ENCODE measurements at regions not wholly inside any gene's neighbourhood (a gene's known extent, or its start where the extent isn't known, plus 50 kb on each side); places are given as distances from the start of the nearest gene placed in this dataset.
"Not testable (repeated sequence)": the region's sequence is repeated elsewhere in the genome, so short reads cannot be mapped to it uniquely, and the experiment has no call there.

- DNase-seq (ENCODE audit: low spot score), result no peak
- POLR2A ChIA-PET (ENCODE audit: low non-redundant PET), result no interaction called here
- CTCF ChIA-PET, result no interaction called here
- no peak overlapping the region for H3K27ac ChIP-seq
- TF ChIP-seq CTCF (conservative IDR thresholded peaks at IDR 0.05; ENCODE audit: low read depth), result no peak
Measured at GRCh38 chr1:147071142-147071541, 101.1 kb downstream of the PRKAB2 start.

GRCh38 chr1:147062956-147063355 lies 109.3 kb downstream of the PRKAB2 start:
- TF ChIP-seq CTCF (conservative IDR thresholded peaks at IDR 0.05; ENCODE audit: low read depth), result no peak
- POLR2A ChIA-PET (ENCODE audit: low non-redundant PET), result no interaction called here

GRCh38 chr1:147061880-147062279 lies 110.4 kb downstream of the PRKAB2 start:
- DNase-seq (ENCODE audit: low spot score); POLR2A ChIA-PET (ENCODE audit: low non-redundant PET); CTCF ChIA-PET; H3K27ac ChIP-seq: not testable (repeated sequence)

More at GRCh38 chr1:147062956-147063355, 109.3 kb downstream of the PRKAB2 start:
- DNase-seq (ENCODE audit: low spot score), result no peak
- CTCF ChIA-PET, result no interaction called here
- no peak overlapping the region for H3K27ac ChIP-seq

- POLR2A ChIA-PET (ENCODE audit: low non-redundant PET), result no interaction called here
- no peak for TF ChIP-seq CTCF (conservative IDR thresholded peaks at IDR 0.05; ENCODE audit: low read depth)
- no peak overlapping the region for H3K27ac ChIP-seq
- CTCF ChIA-PET, result no interaction called here
- DNase-seq (ENCODE audit: low spot score), result no peak
Measured at GRCh38 chr1:147053269-147053668, 115.1 kb downstream of the NBPF12 start.

GRCh38 chr1:147052677-147053076 lies 114.6 kb downstream of the NBPF12 start:
- CTCF ChIA-PET, result no interaction called here
- TF ChIP-seq CTCF (conservative IDR thresholded peaks at IDR 0.05; ENCODE audit: low read depth), result no peak
- no peak overlapping the region for H3K27ac ChIP-seq
- POLR2A ChIA-PET (ENCODE audit: low non-redundant PET), result no interaction called here
- DNase-seq (ENCODE audit: low spot score), result no peak

GRCh38 chr1:147052143-147052542 lies 114.0 kb downstream of the NBPF12 start:
- POLR2A ChIA-PET (ENCODE audit: low non-redundant PET), result no interaction called here

GRCh38 chr1:147051136-147051535 lies 113.0 kb downstream of the NBPF12 start:
- no peak for DNase-seq (ENCODE audit: low spot score)
- ChIA-PET CTCF (no interaction called here), POLR2A (ENCODE audit: low non-redundant PET) (no interaction called here)
- H3K27ac ChIP-seq, result no peak overlapping the region
- no peak for TF ChIP-seq CTCF (conservative IDR thresholded peaks at IDR 0.05; ENCODE audit: low read depth)

More at GRCh38 chr1:147052143-147052542, 114.0 kb downstream of the NBPF12 start:
- TF ChIP-seq CTCF (conservative IDR thresholded peaks at IDR 0.05; ENCODE audit: low read depth), result no peak
- no peak overlapping the region for H3K27ac ChIP-seq
- no peak for DNase-seq (ENCODE audit: low spot score)
- CTCF ChIA-PET, result no interaction called here

Measured in RWPE1 (cell line).